SK-N-SH (cell line): ENCODE measurements at regions not wholly inside any gene's neighbourhood (a gene's known extent, or its start where the extent isn't known, plus 50 kb on each side); places are given as distances from the start of the nearest gene placed in this dataset.

Experiments
- CTCF ChIA-PET: fragments of 300-600, 350-600 bp; formaldehyde crosslinking; extraction: SDS; loops from one replicate; lab custom pipeline; 2021; lab: Yijun Ruan, JAX
- POLR2A ChIA-PET: fragments of 350-600 bp; sonication (Branson Sonifier 250); formaldehyde crosslinking; extraction: SDS; loops from one replicate; lab custom pipeline; 2020; ENCODE audit warnings: antibody characterized with exemption, inconsistent platforms; lab: Yijun Ruan, JAX
- DNase-seq: peaks from one replicate; pipeline ENCODE4 v3.0.0; 2012
- H2AFZ ChIP-seq: fragments of 200-600 bp; sonication (generic); 2 replicates; pipeline ENCODE4 v1.8.1; 2016; ENCODE audit warnings: antibody characterized with exemption, mild to moderate bottlenecking, low read depth
- H3F3A ChIP-seq: fragments of 200-600 bp; sonication (generic); replicated peaks from 2 replicates; pipeline ENCODE3; 2016; ENCODE audit warnings: antibody characterized with exemption, mild to moderate bottlenecking; ENCODE audit not compliant: insufficient read depth
- H3K27ac ChIP-seq, 2 experiments: fragments of 200-500 bp in 1 of 2; fragments of 200-600 bp in 1 of 2; sonication (Bioruptor generic) in 1 of 2; sonication (generic), shearing (Covaris generic) in 1 of 2; 2 replicates each; pipeline versions ENCODE4 v1.5.1 to v1.6.1; 2014 to 2016; ENCODE audit warnings: low read depth in 2 of 2, inconsistent platforms in 1 of 2, low read length in 1 of 2, mild to moderate bottlenecking in 1 of 2, mixed read lengths in 1 of 2
- H3K27me3 ChIP-seq: fragments of 200-600 bp; sonication (generic), shearing (Covaris generic); 2 replicates; pipeline ENCODE4 v1.6.1; 2016; ENCODE audit warnings: mixed run types; ENCODE audit not compliant: insufficient read depth
- H3K36me3 ChIP-seq, 2 experiments: fragments of 200-500 bp in 1 of 2; fragments of 200-600 bp in 1 of 2; sonication (Bioruptor generic) in 1 of 2; sonication (generic) in 1 of 2; replicated peaks in 1 of 2; 2 replicates each; pipeline versions ENCODE3 to v1.5.1; 2014 to 2016; ENCODE audit warnings: low read length in 1 of 2, mild to moderate bottlenecking in 1 of 2; ENCODE audit not compliant: insufficient read depth in 2 of 2, control insufficient read depth in 1 of 2
- H3K4me1 ChIP-seq, 2 experiments: fragments of 200-500 bp in 1 of 2; fragments of 200-600 bp in 1 of 2; sonication (Bioruptor generic) in 1 of 2; sonication (generic), shearing (Covaris generic) in 1 of 2; 2 replicates each; pipeline versions ENCODE4 v1.5.1 to v1.6.1; 2014 to 2016; ENCODE audit warnings: low read depth in 1 of 2, low read length in 1 of 2, mixed run types in 1 of 2; ENCODE audit not compliant: insufficient read depth in 2 of 2, control insufficient read depth in 1 of 2
- H3K4me2 ChIP-seq: fragments of 200-600 bp; sonication (generic), shearing (Covaris generic); 2 replicates; pipeline ENCODE4 v1.6.1; 2017; ENCODE audit warnings: mixed run types
- H3K4me3 ChIP-seq, 2 experiments: fragments of 200-500 bp in 1 of 2; fragments of 200-600 bp in 1 of 2; sonication (Bioruptor generic) in 1 of 2; sonication (generic), shearing (Covaris generic) in 1 of 2; 2 replicates each; pipeline versions ENCODE4 v1.5.1 to v1.8.1; 2014 to 2016; ENCODE audit warnings: low read depth in 2 of 2, inconsistent platforms in 1 of 2, low read length in 1 of 2, mild to moderate bottlenecking in 1 of 2, mixed read lengths in 1 of 2, moderate library complexity in 1 of 2
- H3K79me2 ChIP-seq: fragments of 200-600 bp; sonication (generic); 2 replicates; pipeline ENCODE4 v1.8.1; 2017; ENCODE audit warnings: mild to moderate bottlenecking; ENCODE audit not compliant: insufficient read depth
- H3K9ac ChIP-seq: fragments of 200-600 bp; sonication (generic); 2 replicates; pipeline ENCODE4 v1.6.1; 2017; ENCODE audit warnings: mixed run types
- H3K9me2 ChIP-seq: fragments of 200-600 bp; sonication (generic); 2 replicates; pipeline ENCODE4 v1.6.1; 2017; ENCODE audit warnings: mixed run types
- H3K9me3 ChIP-seq: fragments of 200-600 bp; sonication (generic); 2 replicates; pipeline ENCODE4 v1.6.1; 2017; ENCODE audit warnings: mixed run types, mild to moderate bottlenecking, moderate library complexity
- H4K20me1 ChIP-seq: fragments of 200-600 bp; sonication (generic); 2 replicates; pipeline ENCODE4 v1.6.1; 2017; ENCODE audit warnings: mild to moderate bottlenecking, mixed run types; ENCODE audit not compliant: insufficient read depth
- EP300 ChIP-seq, 2 experiments: IDR thresholded peaks; 2 replicates each; pipeline versions ENCODE4 v1.4.0 to v1.6.1; 2012; ENCODE audit warnings: borderline replicate concordance in 1 of 2, low read depth in 1 of 2, low read length in 1 of 2
- EZH2phosphoT487 ChIP-seq: fragments of 200-600 bp; sonication (generic); IDR thresholded peaks from 2 replicates; pipeline ENCODE4 v1.6.1; 2017; ENCODE audit warnings: low read depth, mixed run types, mild to moderate bottlenecking, antibody characterized with exemption, moderate library complexity, borderline replicate concordance
- FOSL2 ChIP-seq: IDR thresholded peaks from 2 replicates; pipeline ENCODE4 v1.4.0; 2012; ENCODE audit warnings: low read depth, mild to moderate bottlenecking, moderate library complexity, borderline replicate concordance
- FOXJ3 ChIP-seq: sonication (generic); formaldehyde crosslinking; IDR thresholded peaks from 2 replicates; pipeline ENCODE4 v1.5.1; 2020; ENCODE audit warnings: mild to moderate bottlenecking, missing genetic modification reagents
- FOXM1 ChIP-seq: IDR thresholded peaks from 2 replicates; pipeline ENCODE4 v1.4.0; 2012; ENCODE audit warnings: low read depth, mild to moderate bottlenecking
- NRF1 ChIP-seq: IDR thresholded peaks from 2 replicates; pipeline ENCODE4 v1.6.1; 2012; ENCODE audit warnings: low read depth, mild to moderate bottlenecking, low read length
- RAD21 ChIP-seq: IDR thresholded peaks from 2 replicates; pipeline ENCODE4 v1.6.1; 2012; ENCODE audit warnings: mild to moderate bottlenecking, low read length
- RCOR1 ChIP-seq: fragments of 150-350 bp; IDR thresholded peaks from 2 replicates; pipeline ENCODE4 v1.6.1; 2017; ENCODE audit warnings: antibody characterized with exemption, low read length
- YY1 ChIP-seq: IDR thresholded peaks from 2 replicates; pipeline ENCODE4 v1.4.0; 2012; ENCODE audit warnings: low read depth, mild to moderate bottlenecking
- ZBTB33 ChIP-seq: IDR thresholded peaks from 2 replicates; pipeline ENCODE4 v1.4.0; 2012; ENCODE audit warnings: low read depth, borderline replicate concordance
- WGBS: methylation state at CpG from one replicate; pipeline ENCODE4 v1.1.6; 2017; ENCODE audit warnings: low lambda C conversion rate; 5-methylcytosine and 5-hydroxymethylcytosine counted together
- TF ChIP-seq, protein P1 (sequence below): fragments of 150-350 bp; IDR thresholded peaks from 2 replicates; pipeline ENCODE4 v1.6.1; 2016; ENCODE audit warnings: mild to moderate bottlenecking, low read depth, low read length

- peak overlapping the region; percentile 58 for H2AFZ ChIP-seq
- ChIA-PET POLR2A (no interaction called here), CTCF (interaction anchor here (0.6 kb wide), 1 partner anchor 1002 kb away, joined by 4 read pairs; no protein-coding TSS in a partner anchor)
- H3K9me2 ChIP-seq: no peaks in the 10 kb centered on the region
- peak overlapping the region; percentile 27 for H3K4me2 ChIP-seq
- TF ChIP-seq EZH2phosphoT487 (no peak), FOSL2 (no peak), RAD21 (no peak), ZBTB33 (no peak), YY1 (no peak), RCOR1 (no peak), NRF1 (no peak), EP300 (IDR thresholded peaks at IDR 0.05; ENCODE audit: borderline replicate concordance in 1 of 2, low read depth in 1 of 2, low read length in 1 of 2) (no peak), FOXM1 (no peak), FOXJ3 (no peak)
- TF ChIP-seq, protein P1, sequence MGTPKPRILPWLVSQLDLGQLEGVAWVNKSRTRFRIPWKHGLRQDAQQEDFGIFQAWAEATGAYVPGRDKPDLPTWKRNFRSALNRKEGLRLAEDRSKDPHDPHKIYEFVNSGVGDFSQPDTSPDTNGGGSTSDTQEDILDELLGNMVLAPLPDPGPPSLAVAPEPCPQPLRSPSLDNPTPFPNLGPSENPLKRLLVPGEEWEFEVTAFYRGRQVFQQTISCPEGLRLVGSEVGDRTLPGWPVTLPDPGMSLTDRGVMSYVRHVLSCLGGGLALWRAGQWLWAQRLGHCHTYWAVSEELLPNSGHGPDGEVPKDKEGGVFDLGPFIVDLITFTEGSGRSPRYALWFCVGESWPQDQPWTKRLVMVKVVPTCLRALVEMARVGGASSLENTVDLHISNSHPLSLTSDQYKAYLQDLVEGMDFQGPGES: no peak
- peaks cover 2 to 33% of the 10 kb centered on the region in 2 experiments; a peak in 3 of 4 replicates for H3K4me1 ChIP-seq
- WGBS: 98% methylated on average over 7 of the region's 7 CpGs
- H3K27me3 ChIP-seq: no peaks in the 10 kb centered on the region
- H3K36me3 ChIP-seq: no peaks in the 10 kb centered on the region
- peak overlapping the region in 1 of 2 experiments; percentile 92; a peak in 2 of 4 replicates for H3K27ac ChIP-seq
- no peaks in the 10 kb centered on the region for H3K79me2 ChIP-seq
- peaks cover 51% of the 10 kb centered on the region for H3F3A ChIP-seq
- H3K9ac ChIP-seq: peak overlapping the region; percentile 28; the same call in 1 of the 2 replicates
- H3K4me3 ChIP-seq: no peak overlapping the region
- H4K20me1 ChIP-seq: no peaks in the 10 kb centered on the region
- no peaks in the 10 kb centered on the region for H3K9me3 ChIP-seq
- no peak for DNase-seq
Observed at GRCh38 chr10:36489181-36489580, 636.2 kb upstream of the ANKRD30A start.

DNA sequence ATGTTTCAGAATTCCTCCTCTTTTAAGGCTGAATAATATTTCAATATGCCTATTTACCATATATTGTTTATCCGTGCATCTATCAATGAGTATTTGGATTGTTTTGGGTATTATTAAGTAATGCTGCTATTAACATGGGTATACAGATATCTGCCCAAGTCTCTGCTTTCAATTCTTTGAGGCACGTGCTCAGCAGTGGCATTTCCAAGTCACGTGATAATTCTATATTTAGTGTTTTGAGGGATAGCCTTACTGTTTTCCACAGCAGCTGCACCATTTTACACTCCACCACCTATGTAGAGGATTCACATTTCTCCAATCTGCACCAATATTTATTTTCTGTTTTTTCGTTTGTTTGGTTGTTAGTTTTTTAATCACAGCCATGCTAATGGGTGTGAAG, 636.8 kb upstream of the ANKRD30A start:
- no peak overlapping the region for H3K27ac ChIP-seq
- ChIA-PET CTCF (interaction anchor here (0.6 kb wide), 1 partner anchor 1001 kb away, joined by 4 read pairs; no protein-coding TSS in a partner anchor), POLR2A (no interaction called here)
- H4K20me1 ChIP-seq: no peaks in the 10 kb centered on the region
- no peaks in the 10 kb centered on the region; the same call in 1 of the 2 replicates for H3K9me3 ChIP-seq
- no peaks in the 10 kb centered on the region for H3K9me2 ChIP-seq
- no peaks in the 10 kb centered on the region for H3K36me3 ChIP-seq
- H3K4me1 ChIP-seq: peaks cover 0 to 27% of the 10 kb centered on the region in 2 experiments; a peak in 2 of 4 replicates
- DNase-seq: no peak
- H3K4me2 ChIP-seq: no peak overlapping the region
- TF ChIP-seq RCOR1: no peak
- no peaks in the 10 kb centered on the region for H3K27me3 ChIP-seq
- peaks cover 45% of the 10 kb centered on the region for H3F3A ChIP-seq
- H3K79me2 ChIP-seq: no peaks in the 10 kb centered on the region
- WGBS: 92% methylated on average over 4 of the region's 4 CpGs
- no peak overlapping the region for H2AFZ ChIP-seq
- no peak overlapping the region for H3K4me3 ChIP-seq
- no peak overlapping the region for H3K9ac ChIP-seq
